Ovary (tissue), 3 donors: ENCODE measurements at regions not wholly inside any gene's neighbourhood (a gene's known extent, or its start where the extent isn't known, plus 50 kb on each side); places are given as distances from the start of the nearest gene placed in this dataset.

ENCODE experiments used
- EP300 ChIP-seq: sonication (generic); formaldehyde crosslinking; IDR thresholded peaks from one replicate; pipeline ENCODE4 v1.6.1; 2017; ENCODE audit warnings: antibody characterized with exemption
- POLR2A ChIP-seq: fragments of 450-650 bp; IDR thresholded peaks from one replicate; pipeline ENCODE4 v1.6.1; 2017; ENCODE audit warnings: antibody characterized with exemption, mild to moderate bottlenecking, moderate library complexity
- TF ChIP-seq, protein P1 (sequence below), 3 donors: fragments of 450-650 bp in 2 of 3; fragments of 200-600 bp in 1 of 3; IDR thresholded peaks; one replicate each; pipeline versions ENCODE4 v1.5.1 to v1.8.0; 2016 to 2022; ENCODE audit warnings: antibody characterized with exemption in 3 of 3, mild to moderate bottlenecking in 1 of 3
- donor health status: DM: no; HTN: no; CAD: no.

DNA sequence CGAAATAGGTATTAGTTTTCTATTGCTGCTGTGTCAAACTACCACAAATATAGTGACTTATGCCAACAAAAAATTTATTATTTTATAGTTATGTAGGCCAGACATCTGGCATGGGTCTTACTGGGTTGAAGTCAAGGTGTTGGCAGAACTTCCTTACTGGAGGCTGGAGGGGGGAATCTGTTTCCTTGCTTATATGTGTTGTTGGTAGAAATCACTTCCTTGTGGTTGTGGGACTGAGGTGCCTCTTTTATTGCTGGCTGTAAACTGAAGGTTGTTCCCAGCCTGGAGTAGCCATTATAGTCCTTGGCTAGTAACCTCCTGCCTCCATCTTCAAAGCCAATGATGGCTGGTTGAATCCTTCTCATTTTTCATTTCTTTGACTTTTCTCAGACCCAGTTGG is 439.8 kb upstream of the EEF2KMT start:
- TF ChIP-seq, protein P1, sequence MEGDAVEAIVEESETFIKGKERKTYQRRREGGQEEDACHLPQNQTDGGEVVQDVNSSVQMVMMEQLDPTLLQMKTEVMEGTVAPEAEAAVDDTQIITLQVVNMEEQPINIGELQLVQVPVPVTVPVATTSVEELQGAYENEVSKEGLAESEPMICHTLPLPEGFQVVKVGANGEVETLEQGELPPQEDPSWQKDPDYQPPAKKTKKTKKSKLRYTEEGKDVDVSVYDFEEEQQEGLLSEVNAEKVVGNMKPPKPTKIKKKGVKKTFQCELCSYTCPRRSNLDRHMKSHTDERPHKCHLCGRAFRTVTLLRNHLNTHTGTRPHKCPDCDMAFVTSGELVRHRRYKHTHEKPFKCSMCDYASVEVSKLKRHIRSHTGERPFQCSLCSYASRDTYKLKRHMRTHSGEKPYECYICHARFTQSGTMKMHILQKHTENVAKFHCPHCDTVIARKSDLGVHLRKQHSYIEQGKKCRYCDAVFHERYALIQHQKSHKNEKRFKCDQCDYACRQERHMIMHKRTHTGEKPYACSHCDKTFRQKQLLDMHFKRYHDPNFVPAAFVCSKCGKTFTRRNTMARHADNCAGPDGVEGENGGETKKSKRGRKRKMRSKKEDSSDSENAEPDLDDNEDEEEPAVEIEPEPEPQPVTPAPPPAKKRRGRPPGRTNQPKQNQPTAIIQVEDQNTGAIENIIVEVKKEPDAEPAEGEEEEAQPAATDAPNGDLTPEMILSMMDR (IDR thresholded peaks at IDR 0.05): no peak
- no peak for TF ChIP-seq POLR2A
- TF ChIP-seq EP300: no peak
